Transverse colon (tissue), 4 donors: ENCODE measurements at regions not wholly inside any gene's neighbourhood (a gene's known extent, or its start where the extent isn't known, plus 50 kb on each side); places are given as distances from the start of the nearest gene placed in this dataset.

Experiments used
- DNase-seq: peaks from one replicate; pipeline ENCODE4 v3.0.0-alpha.2; 2019
- H3K27ac ChIP-seq, 4 donors: fragments of 200-600 bp; sonication (generic); 2 replicates each; pipeline ENCODE4 v1.5.1; 2016 to 2018; ENCODE audit warnings: inconsistent platforms in 4 of 4
- H3K27me3 ChIP-seq: fragments of 200-600 bp; sonication (generic); 2 replicates; pipeline ENCODE4 v1.5.1; 2017; ENCODE audit warnings: inconsistent platforms
- H3K36me3 ChIP-seq, 4 donors: fragments of 200-600 bp; sonication (generic); 2 replicates each; pipeline ENCODE4 v1.5.1; 2017 to 2019; ENCODE audit warnings: inconsistent platforms in 4 of 4
- H3K4me1 ChIP-seq, 4 donors: fragments of 200-600 bp; sonication (generic); 2 replicates each; pipeline ENCODE4 v1.5.1; 2017 to 2020; ENCODE audit warnings: inconsistent platforms in 4 of 4
- H3K4me3 ChIP-seq, 4 donors: fragments of 200-600 bp; sonication (generic); 1 replicate in 1 of 4; 2 replicates in 3 of 4; pipeline versions ENCODE4 v1.5.1 to v1.6.1; 2017 to 2019; ENCODE audit warnings: inconsistent platforms in 4 of 4
- H3K9me3 ChIP-seq, 2 donors: fragments of 200-600 bp; sonication (generic); 2 replicates each; pipeline ENCODE4 v1.5.1; 2017 to 2019; ENCODE audit warnings: inconsistent platforms in 2 of 2
- CTCF ChIP-seq, 5 experiments: fragments of 200-600 bp in 3 of 5; fragments of 450-650 bp in 2 of 5; sonication (generic) in 3 of 5; IDR thresholded peaks; 1 replicate in 2 of 5; 2 replicates in 3 of 5; pipeline ENCODE4 v1.5.1; 2016 to 2017; ENCODE audit warnings: antibody characterized with exemption in 5 of 5, inconsistent platforms in 3 of 5, mild to moderate bottlenecking in 2 of 5, moderate library complexity in 1 of 5
- EP300 ChIP-seq: sonication (generic); formaldehyde crosslinking; IDR thresholded peaks from one replicate; pipeline ENCODE4 v1.6.1; 2017; ENCODE audit warnings: antibody characterized with exemption, low read depth
- POLR2A ChIP-seq: fragments of 450-650 bp; IDR thresholded peaks from one replicate; pipeline ENCODE4 v1.6.1; 2016; ENCODE audit warnings: antibody characterized with exemption, mild to moderate bottlenecking, moderate library complexity
- POLR2AphosphoS5 ChIP-seq, 3 donors: sonication (generic); formaldehyde crosslinking; IDR thresholded peaks; one replicate each; pipeline ENCODE4 v1.6.1; 2016; ENCODE audit warnings: antibody characterized with exemption in 3 of 3
- WGBS, 2 donors: methylation state at CpG; one replicate each; pipeline ENCODE4 v1.1.5; 2018; ENCODE audit warnings: low coverage in 1 of 2; 5-methylcytosine and 5-hydroxymethylcytosine counted together
- in situ Hi-C, 4 donors: fragments of 200-750 bp; cut with MboI; loops; one replicate each; pipeline versions ENCODE4 v1.15.0 to v1.15.1; 2017; ENCODE audit warnings: low sequenced_read_pairs in 3 of 4, low pct_ligation_motif_present in 1 of 4, low pct_unique_long_range_greater_than_20kb in 1 of 4
- intact Hi-C: fragments of 100-400 bp; cut with DNase I; formaldehyde crosslinking; loops from one replicate; pipeline ENCODE4 v1.15.1; 2023; ENCODE audit warnings: low total_unique reads

GRCh38 chr18:72692086-72692485 is 147.9 kb upstream of the CBLN2 start:
- no peaks in the 10 kb centered on the region for H3K36me3 ChIP-seq
- peak overlapping the region in 2 of 4 donors; percentile 2 to 8 for H3K4me3 ChIP-seq
- TF ChIP-seq POLR2AphosphoS5 (IDR thresholded peaks at IDR 0.05) (no peak), CTCF (IDR thresholded peaks at IDR 0.05) (no peak), EP300 (no peak), POLR2A (no peak)
- WGBS, 2 donors: 0 to 24% methylated on average over 2 to 16 of the region's 16 CpGs
- in situ Hi-C loops: no loop called here
- H3K9me3 ChIP-seq: no peaks in the 10 kb centered on the region
- H3K4me1 ChIP-seq: peaks cover 4 to 20% (median 6%) of the 10 kb centered on the region in 4 donors
- peak; percentile 44 for DNase-seq
- no peaks in the 10 kb centered on the region for H3K27me3 ChIP-seq
- H3K27ac ChIP-seq: no peak overlapping the region
- intact Hi-C loops: no loop called here

GRCh38 chr18:72687736-72688135 is 143.6 kb upstream of the CBLN2 start:
- Histone ChIP-seq H3K9me3 (no peaks in the 10 kb centered on the region), H3K4me1 (peaks cover 3 to 10% (median 4%) of the 10 kb centered on the region in 4 donors), H3K27me3 (no peaks in the 10 kb centered on the region), H3K27ac (no peak overlapping the region), H3K36me3 (no peaks in the 10 kb centered on the region), H3K4me3 (no peak overlapping the region)
- TF ChIP-seq CTCF (IDR thresholded peaks at IDR 0.05): no peak
- TF ChIP-seq EP300: no peak
- TF ChIP-seq POLR2A: no peak
- no peak for TF ChIP-seq POLR2AphosphoS5 (IDR thresholded peaks at IDR 0.05)
- in situ Hi-C loops: no loop called here
- no peak for DNase-seq
- 65 to 73% methylated on average over 4 of the region's 4 CpGs for WGBS, 2 donors
- intact Hi-C loops: no loop called here

- no peak overlapping the region for H3K27ac ChIP-seq
- H3K9me3 ChIP-seq: no peaks in the 10 kb centered on the region
- no peak for DNase-seq
- in situ Hi-C loops: no loop called here
- no peaks in the 10 kb centered on the region for H3K36me3 ChIP-seq
- intact Hi-C loops: no loop called here
- no peak overlapping the region for H3K4me3 ChIP-seq
- 78 to 80% methylated on average over 1 to 10 of the region's 10 CpGs for WGBS, 2 donors
- H3K4me1 ChIP-seq: no peaks in the 10 kb centered on the region
- TF ChIP-seq EP300: no peak
- no peak for TF ChIP-seq POLR2A
- TF ChIP-seq CTCF (IDR thresholded peaks at IDR 0.05): no peak
- no peak for TF ChIP-seq POLR2AphosphoS5 (IDR thresholded peaks at IDR 0.05)
- H3K27me3 ChIP-seq: no peaks in the 10 kb centered on the region
Measured at GRCh38 chr18:72675394-72675793, 131.3 kb upstream of the CBLN2 start.

GRCh38 chr18:72674710-72675109 is 130.6 kb upstream of the CBLN2 start:
- DNase-seq: no peak
- in situ Hi-C loops (no loop called here), intact Hi-C loops (no loop called here)
- no peaks in the 10 kb centered on the region for H3K36me3 ChIP-seq
- no peaks in the 10 kb centered on the region for H3K27me3 ChIP-seq
- TF ChIP-seq POLR2AphosphoS5 (IDR thresholded peaks at IDR 0.05) (no peak), POLR2A (no peak), CTCF (IDR thresholded peaks at IDR 0.05) (no peak), EP300 (no peak)
- H3K9me3 ChIP-seq: no peaks in the 10 kb centered on the region
- no peak overlapping the region for H3K4me3 ChIP-seq
- H3K4me1 ChIP-seq: no peaks in the 10 kb centered on the region
- H3K27ac ChIP-seq: no peak overlapping the region
- 70 to 76% methylated on average over 2 to 7 of the region's 7 CpGs for WGBS, 2 donors
